HCT116 (cell line): ENCODE measurements at regions not wholly inside any gene's neighbourhood (a gene's known extent, or its start where the extent isn't known, plus 50 kb on each side); places are given as distances from the start of the nearest gene placed in this dataset.

ENCODE experiments used
- ATAC-seq: fragments of 200-7000 bp; cut with Tn5 transposase; 2 replicates; pipeline ENCODE4 v1.9.1; 2020; ENCODE audit warnings: mild to moderate bottlenecking, moderate library complexity
- BruUV-seq: library from RNA; stranded (reverse); fragments of 400-500 nt; replicated peaks from 2 replicates; lab custom pipeline; 2021; lab: Mats Ljungman, UMichigan
- CTCF ChIA-PET: fragments of 300-600 bp; sonication (Branson Sonifier 250); formaldehyde crosslinking; loops from one replicate; lab custom pipeline; 2021; ENCODE audit warnings: antibody characterized with exemption; lab: Charles Lee
- POLR2A ChIA-PET: fragments of 300-600, 350-600 bp; sonication (Branson Sonifier 250); formaldehyde crosslinking; loops from one replicate; lab custom pipeline; 2021; ENCODE audit warnings: antibody characterized with exemption; lab: Charles Lee
- RAD21 ChIA-PET, 2 experiments: fragments of 300-600 bp; sonication (Branson Sonifier 250); formaldehyde crosslinking; loops; one replicate each; lab custom pipeline; 2023; ENCODE audit warnings: low total read pairs in 2 of 2; ENCODE audit not compliant: uncharacterized antibody in 2 of 2, unreplicated experiment in 2 of 2, low non-redundant PET in 1 of 2; lab: Charles Lee
- DNase-seq: peaks from one replicate; pipeline ENCODE4 v3.0.0-alpha.2; 2010; ENCODE audit warnings: low read depth, low spot score
- H2AFZ ChIP-seq: fragments of 200-600 bp; shearing (Covaris generic), sonication (generic); 2 replicates; pipeline ENCODE4 v1.6.1; 2017; ENCODE audit warnings: low read depth, mixed run types, mixed read lengths, antibody characterized with exemption, low read length; ENCODE audit not compliant: poor library complexity, severe bottlenecking
- H3K27ac ChIP-seq: 2 replicates; pipeline ENCODE4 v1.5.1; 2012; ENCODE audit warnings: low read depth, low read length
- H3K27me3 ChIP-seq: fragments of 200-600 bp; sonication (generic); 2 replicates; pipeline ENCODE4 v1.6.1; 2016; ENCODE audit warnings: mixed run types, low read length, mixed read lengths; ENCODE audit not compliant: insufficient read depth
- H3K36me3 ChIP-seq, 2 experiments: fragments of 200-500 bp in 1 of 2; fragments of 200-600 bp in 1 of 2; sonication (Bioruptor generic) in 1 of 2; sonication (generic) in 1 of 2; 2 replicates each; pipeline versions ENCODE4 v1.5.1 to v1.6.1; 2014 to 2016; ENCODE audit warnings: low read length in 2 of 2, inconsistent platforms in 1 of 2, mixed read lengths in 1 of 2, mixed run types in 1 of 2; ENCODE audit not compliant: insufficient read depth in 2 of 2, control insufficient read depth in 1 of 2
- H3K4me1 ChIP-seq, 2 experiments: fragments of 200-600 bp in 1 of 2; sonication (generic) in 1 of 2; 2 replicates each; pipeline versions ENCODE4 v1.5.1 to v1.6.1; 2012 to 2017; ENCODE audit warnings: low read length in 2 of 2, inconsistent platforms in 1 of 2, mild to moderate bottlenecking in 1 of 2, mixed read lengths in 1 of 2, mixed run types in 1 of 2, moderate library complexity in 1 of 2; ENCODE audit not compliant: insufficient read depth in 2 of 2, control insufficient read depth in 1 of 2
- H3K4me2 ChIP-seq: fragments of 200-600 bp; sonication (generic); 2 replicates; pipeline ENCODE4 v1.6.1; 2017; ENCODE audit warnings: mixed run types, low read length, mixed read lengths
- H3K4me3 ChIP-seq, 2 experiments: fragments of 200-600 bp in 1 of 2; sonication (generic) in 1 of 2; replicated peaks in 1 of 2; 2 replicates each; pipeline ENCODE4 v1.5.1; 2011 to 2016; ENCODE audit warnings: low read length in 2 of 2, control low read depth in 1 of 2, low read depth in 1 of 2, mild to moderate bottlenecking in 1 of 2, mixed read lengths in 1 of 2, mixed run types in 1 of 2
- H3K79me2 ChIP-seq: fragments of 200-600 bp; sonication (generic); 2 replicates; pipeline ENCODE4 v1.6.1; 2017; ENCODE audit warnings: mild to moderate bottlenecking, mixed run types, low read length, moderate library complexity, mixed read lengths; ENCODE audit not compliant: insufficient read depth
- H3K9ac ChIP-seq: fragments of 200-600 bp; sonication (generic); 2 replicates; pipeline ENCODE4 v1.6.1; 2016; ENCODE audit warnings: low read length, mixed read lengths
- H3K9me2 ChIP-seq: fragments of 200-600 bp; sonication (generic), shearing (Covaris generic); 2 replicates; pipeline ENCODE4 v1.6.1; 2017; ENCODE audit warnings: mixed run types, mild to moderate bottlenecking, moderate library complexity; ENCODE audit not compliant: insufficient read depth
- H3K9me3 ChIP-seq, 2 experiments: fragments of 200-500 bp in 1 of 2; fragments of 200-600 bp in 1 of 2; sonication (Bioruptor generic) in 1 of 2; sonication (generic) in 1 of 2; 2 replicates each; pipeline ENCODE4 v1.6.1; 2014 to 2017; ENCODE audit warnings: low read length in 2 of 2, mixed read lengths in 2 of 2, inconsistent platforms in 1 of 2, low read depth in 1 of 2, mild to moderate bottlenecking in 1 of 2, mixed run types in 1 of 2, moderate library complexity in 1 of 2; ENCODE audit not compliant: control insufficient read depth in 1 of 2, insufficient read depth in 1 of 2
- H4K20me1 ChIP-seq: fragments of 200-600 bp; sonication (generic), shearing (Covaris generic); 2 replicates; pipeline ENCODE4 v1.6.1; 2017; ENCODE audit warnings: mixed run types, mild to moderate bottlenecking, moderate library complexity; ENCODE audit not compliant: insufficient read depth
- CBX3 ChIP-seq: IDR thresholded peaks from 2 replicates; pipeline ENCODE4 v1.6.1; 2012; ENCODE audit warnings: low read depth
- CEBPB ChIP-seq: IDR thresholded peaks from 2 replicates; pipeline ENCODE4 v1.6.1; 2012; ENCODE audit warnings: low read depth
- ELF1 ChIP-seq: IDR thresholded peaks from 2 replicates; pipeline ENCODE4 v1.6.1; 2012; ENCODE audit warnings: low read depth, borderline replicate concordance
- JUND ChIP-seq: IDR thresholded peaks from 2 replicates; pipeline ENCODE4 v1.6.1; 2012
- SRF ChIP-seq: IDR thresholded peaks from 2 replicates; pipeline ENCODE4 v1.6.1; 2012; ENCODE audit warnings: low read depth
- YY1 ChIP-seq: IDR thresholded peaks from 2 replicates; pipeline ENCODE4 v1.6.1; 2011; ENCODE audit warnings: low read length, low read depth, moderate library complexity, mild to moderate bottlenecking; ENCODE audit not compliant: insufficient replicate concordance; ENCODE audit errors: extremely low read depth
- ZFX ChIP-seq: fragments of 450-650 bp; IDR thresholded peaks from 2 replicates; pipeline ENCODE4 v1.6.1; 2017
- intact Hi-C: fragments of 100-400 bp; cut with micrococcal nuclease; formaldehyde crosslinking; loops from 2 replicates; pipeline ENCODE4 v1.10.0; 2022

DNA sequence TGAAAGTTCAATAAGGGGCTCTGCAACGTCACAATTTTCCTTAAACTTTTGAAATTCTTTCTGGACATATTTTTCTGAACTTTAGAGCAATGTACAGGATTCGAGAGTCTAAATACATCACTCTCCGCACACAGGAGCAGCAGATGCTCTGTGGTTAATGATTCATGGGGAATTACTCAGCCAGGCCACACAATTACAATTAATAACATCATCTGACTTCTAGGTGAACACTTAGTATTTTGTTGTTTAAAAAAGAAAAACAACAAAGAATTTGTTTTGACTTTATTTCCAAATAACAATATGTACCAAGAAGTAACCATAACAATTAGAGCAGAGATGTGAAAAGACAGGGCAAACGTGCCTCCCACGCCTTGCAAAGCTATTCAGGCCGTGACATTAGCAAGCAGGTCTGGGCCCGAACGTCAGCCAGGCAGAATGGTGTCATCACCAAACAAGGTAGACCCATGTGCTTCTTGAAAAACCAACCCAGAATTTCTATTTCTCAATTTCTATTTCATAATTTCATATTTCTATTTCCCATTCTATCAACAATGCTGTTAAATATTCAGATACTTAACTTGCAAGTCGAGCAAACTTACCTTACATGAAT lies 236.3 kb downstream of the COL4A1 start:
- CTCF ChIA-PET, result no interaction called here
- intact Hi-C loops, result no loop called here
- H3K9me3 ChIP-seq, result no peaks in the 10 kb centered on the region

GRCh38 chr13:110070046-110070445 lies 236.9 kb downstream of the COL4A1 start:
- no peak for ATAC-seq
- no peaks in the 10 kb centered on the region for H3K36me3 ChIP-seq
- intact Hi-C loops, result no loop called here
- no peak overlapping the region for H2AFZ ChIP-seq
- H3K9ac ChIP-seq, result no peak overlapping the region
- no peak overlapping the region for H3K4me3 ChIP-seq
- no peaks in the 10 kb centered on the region for H3K9me2 ChIP-seq
- H3K4me2 ChIP-seq, result no peak overlapping the region
- RAD21 ChIA-PET, result no interaction called here
- no peaks in the 10 kb centered on the region for H4K20me1 ChIP-seq
- no peaks in the 10 kb centered on the region for H3K79me2 ChIP-seq
- no TSS peak for BruUV-seq
- POLR2A ChIA-PET, result no interaction called here
- CTCF ChIA-PET, result no interaction called here
- H3K9me3 ChIP-seq, result no peaks in the 10 kb centered on the region
- TF ChIP-seq YY1, result no peak
- TF ChIP-seq CEBPB, result no peak
- no peak for TF ChIP-seq ZFX
- no peak for TF ChIP-seq ELF1
- no peak overlapping the region for H3K27ac ChIP-seq
- no peak for DNase-seq
- no peaks in the 10 kb centered on the region for H3K4me1 ChIP-seq
- H3K27me3 ChIP-seq, result no peaks in the 10 kb centered on the region

More for the DNA sequence above, 236.3 kb downstream of the COL4A1 start:
- ChIA-PET RAD21 (no interaction called here), POLR2A (no interaction called here)
- H3K9me2 ChIP-seq, result no peaks in the 10 kb centered on the region
- no peak overlapping the region for H2AFZ ChIP-seq
- TF ChIP-seq JUND, result 0 out of 2 replicates have a peak, but pooled peaks have one; percentile 11
- TF ChIP-seq CBX3, result no peak
- TF ChIP-seq SRF, result no peak
- no peaks in the 10 kb centered on the region for H3K36me3 ChIP-seq
- H3K4me2 ChIP-seq, result no peak overlapping the region
- H3K27me3 ChIP-seq, result no peaks in the 10 kb centered on the region
- ATAC-seq (no peak), DNase-seq (no peak)
- H3K9ac ChIP-seq, result no peak overlapping the region
- no peak overlapping the region for H3K27ac ChIP-seq
- no peaks in the 10 kb centered on the region for H3K4me1 ChIP-seq
- H4K20me1 ChIP-seq, result no peaks in the 10 kb centered on the region
- H3K79me2 ChIP-seq, result no peaks in the 10 kb centered on the region
- no TSS peak for BruUV-seq
- H3K4me3 ChIP-seq, result no peak overlapping the region
